Right lobe of liver (tissue), 4 donors: ENCODE measurements at regions not wholly inside any gene's neighbourhood (a gene's known extent, or its start where the extent isn't known, plus 50 kb on each side); places are given as distances from the start of the nearest gene placed in this dataset.

Source experiments
- CTCF ChIP-seq, 4 donors: fragments of 200-600 bp in 3 of 4; fragments of 450-650 bp in 1 of 4; IDR thresholded peaks; one replicate each; pipeline versions ENCODE4 v1.5.1 to v1.8.0; 2016 to 2022; ENCODE audit warnings: antibody characterized with exemption in 4 of 4, mild to moderate bottlenecking in 2 of 4
- POLR2A ChIP-seq: fragments of 450-650 bp; IDR thresholded peaks from one replicate; pipeline ENCODE4 v1.6.1; 2017; ENCODE audit warnings: antibody characterized with exemption, mild to moderate bottlenecking
- donor health status: DM: no; HTN: no; CAD: no.
- donor health status: DM: no; HTN: no; CAD: no.
- donor health status: DM: no; HTN: yes; CAD: no.

GRCh38 chr5:33367416-33367815, 73.3 kb upstream of the TARS1 start:
- TF ChIP-seq CTCF (IDR thresholded peaks at IDR 0.05) (no peak), POLR2A (no peak)
